Fibroblast of skin of left quadriceps (primary cell): ENCODE measurements at regions not wholly inside any gene's neighbourhood (a gene's known extent, or its start where the extent isn't known, plus 50 kb on each side); places are given as distances from the start of the nearest gene placed in this dataset.

ENCODE experiments used
- DNase-seq, 2 experiments: peaks; one replicate each; pipeline ENCODE4 v3.0.0-alpha.2; 2013; ENCODE audit warnings: low read depth in 2 of 2

DNA sequence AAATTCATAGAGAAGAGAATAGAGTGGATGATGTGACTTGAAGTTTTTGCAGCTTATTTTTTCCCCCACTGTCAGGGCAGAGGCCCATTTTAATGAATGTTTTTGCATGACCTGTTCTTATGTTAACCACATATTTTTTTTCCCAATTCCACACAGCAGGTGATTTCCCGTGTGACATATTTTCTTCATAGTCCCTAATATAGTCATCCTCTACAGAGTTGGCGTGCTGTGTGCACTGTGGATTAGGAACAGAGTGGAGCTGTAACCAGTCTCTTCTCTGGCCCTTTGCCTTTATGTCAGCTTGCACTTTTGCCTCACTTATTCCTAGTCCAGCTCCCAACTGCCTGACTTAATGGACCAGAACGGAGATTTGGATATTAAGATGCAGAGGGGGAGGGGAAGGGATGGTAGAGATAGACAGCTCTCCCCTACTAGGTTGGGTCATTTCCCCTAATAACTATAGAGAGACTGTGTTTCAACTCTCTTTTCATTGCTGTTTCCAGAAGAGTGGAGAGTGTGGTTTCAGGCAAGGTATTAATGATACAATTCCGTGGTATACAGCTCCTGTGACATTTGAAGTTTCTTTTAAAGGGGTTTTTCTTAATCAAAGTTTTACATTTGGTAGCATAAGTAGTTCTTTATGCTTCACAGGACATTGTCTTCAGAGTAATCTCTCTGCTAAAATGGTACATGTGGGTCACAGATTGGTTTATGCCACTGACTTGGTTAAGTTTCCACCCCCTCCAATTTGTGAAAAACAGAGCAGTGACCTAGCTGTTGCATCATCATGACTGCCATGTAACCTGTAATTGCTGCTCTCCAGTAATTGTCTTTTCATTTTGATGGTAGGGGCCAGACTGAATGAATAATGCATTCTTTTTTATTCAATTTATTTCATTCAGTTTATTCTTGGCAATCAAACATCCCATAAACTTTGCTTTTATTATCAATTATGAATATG is 161.3 kb downstream of the HAUS1 start:
- DNase-seq, result no peak

DNA sequence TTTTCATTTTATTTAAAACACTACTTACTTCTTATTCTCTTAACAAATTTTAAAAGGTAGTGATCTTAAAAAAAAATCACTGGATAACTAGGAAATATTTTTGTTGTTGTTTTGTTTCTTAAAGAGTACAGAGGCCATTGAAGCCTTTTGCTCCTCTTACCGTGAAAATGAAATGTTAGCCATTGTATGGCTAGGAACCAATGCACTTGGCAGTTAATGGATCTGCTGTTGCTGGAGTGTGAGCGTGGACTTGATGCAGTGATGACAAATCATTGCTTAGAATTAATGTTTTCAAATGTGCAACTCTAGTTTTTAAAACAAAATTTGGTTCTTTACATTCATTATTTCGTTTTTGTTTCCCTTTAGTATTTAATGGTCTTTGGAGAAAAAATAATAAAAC is 162.3 kb downstream of the HAUS1 start:
- no peak for DNase-seq

- DNase-seq, result no peak
Measured at GRCh38 chr18:46268671-46269070, 164.5 kb downstream of the HAUS1 start.

GRCh38 chr18:46269275-46269674 is 165.1 kb downstream of the HAUS1 start:
- DNase-seq, result no peak

- no peak for DNase-seq
Measured at GRCh38 chr18:46271488-46271887, 167.3 kb downstream of the HAUS1 start.

DNA sequence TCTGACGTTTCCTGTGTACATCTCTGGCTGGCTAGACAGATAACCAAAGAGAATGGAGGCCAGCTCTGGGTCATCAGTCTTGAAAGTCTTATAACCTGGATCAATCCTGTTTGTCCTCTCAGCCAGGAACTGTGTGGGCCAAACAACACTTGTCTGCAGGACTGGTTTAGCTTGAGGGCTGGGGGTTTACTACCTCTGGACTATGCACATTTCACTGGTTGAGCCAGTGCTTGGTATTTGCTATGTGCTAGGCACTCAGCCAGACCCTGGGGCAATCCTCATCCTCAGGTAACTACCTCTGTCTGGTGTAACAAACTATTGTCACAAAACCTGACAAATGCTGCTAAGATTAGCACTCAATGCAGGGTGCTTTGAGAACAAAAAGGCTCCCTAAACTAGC is 169.7 kb downstream of the HAUS1 start:
- no peak for DNase-seq

DNA sequence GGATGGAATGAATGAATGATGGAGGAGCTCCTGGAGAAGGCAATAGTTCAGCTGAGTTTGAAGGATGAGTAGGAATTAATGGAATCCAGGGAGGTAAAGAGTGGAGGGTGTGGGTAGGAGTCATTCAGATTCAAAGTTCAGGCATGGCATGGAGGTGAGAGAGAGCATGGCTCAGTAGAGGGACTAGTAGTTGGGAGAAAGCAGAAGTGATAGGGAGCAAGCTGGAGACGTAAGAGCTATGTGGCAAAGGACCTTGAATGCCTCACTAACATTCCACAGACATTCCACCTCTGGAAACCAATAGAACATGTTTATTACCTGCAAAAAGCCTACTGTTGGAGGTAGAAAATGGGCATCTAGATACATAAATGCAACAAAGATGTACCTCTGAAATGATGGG is 170.1 kb downstream of the HAUS1 start:
- no peak for DNase-seq

DNA sequence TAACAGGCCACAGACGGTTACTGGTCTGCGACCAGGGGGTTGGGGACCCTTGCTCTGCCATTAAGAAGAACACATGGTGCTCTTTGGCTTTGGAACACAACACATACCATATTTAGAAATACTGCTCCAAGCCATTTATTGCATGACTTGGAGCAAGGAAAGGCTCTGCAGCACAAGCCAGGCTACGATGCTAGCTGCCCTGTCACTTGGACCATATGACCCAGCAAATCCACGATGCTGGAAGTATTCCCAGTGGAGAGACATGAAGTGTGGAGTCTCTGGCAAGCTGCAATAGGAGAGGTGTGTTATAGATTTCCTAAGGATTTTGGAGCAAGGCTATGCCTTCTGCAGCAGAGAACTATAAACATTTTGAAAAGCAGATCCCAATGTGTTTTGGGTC is 171.2 kb downstream of the HAUS1 start:
- no peak for DNase-seq

DNA sequence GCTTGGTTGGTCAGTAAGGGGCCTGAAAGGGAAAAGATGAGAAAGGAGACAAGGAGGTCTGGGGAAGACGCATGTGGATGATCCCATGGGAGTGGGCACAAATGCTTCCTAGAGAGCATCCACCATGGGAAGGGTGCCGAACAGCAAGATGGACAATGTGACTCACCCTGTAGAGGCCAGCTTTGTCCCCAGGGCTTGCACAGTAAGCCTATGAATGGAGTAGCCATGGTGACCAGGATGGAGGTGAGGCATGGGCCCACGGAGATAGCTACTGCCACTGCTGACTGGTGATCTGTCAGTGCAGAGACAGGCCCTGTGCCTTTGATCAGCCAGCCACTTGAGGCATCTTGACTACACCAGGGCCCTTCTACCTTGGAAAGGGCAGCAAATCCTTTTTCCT is 172.6 kb downstream of the HAUS1 start:
- no peak for DNase-seq

DNA sequence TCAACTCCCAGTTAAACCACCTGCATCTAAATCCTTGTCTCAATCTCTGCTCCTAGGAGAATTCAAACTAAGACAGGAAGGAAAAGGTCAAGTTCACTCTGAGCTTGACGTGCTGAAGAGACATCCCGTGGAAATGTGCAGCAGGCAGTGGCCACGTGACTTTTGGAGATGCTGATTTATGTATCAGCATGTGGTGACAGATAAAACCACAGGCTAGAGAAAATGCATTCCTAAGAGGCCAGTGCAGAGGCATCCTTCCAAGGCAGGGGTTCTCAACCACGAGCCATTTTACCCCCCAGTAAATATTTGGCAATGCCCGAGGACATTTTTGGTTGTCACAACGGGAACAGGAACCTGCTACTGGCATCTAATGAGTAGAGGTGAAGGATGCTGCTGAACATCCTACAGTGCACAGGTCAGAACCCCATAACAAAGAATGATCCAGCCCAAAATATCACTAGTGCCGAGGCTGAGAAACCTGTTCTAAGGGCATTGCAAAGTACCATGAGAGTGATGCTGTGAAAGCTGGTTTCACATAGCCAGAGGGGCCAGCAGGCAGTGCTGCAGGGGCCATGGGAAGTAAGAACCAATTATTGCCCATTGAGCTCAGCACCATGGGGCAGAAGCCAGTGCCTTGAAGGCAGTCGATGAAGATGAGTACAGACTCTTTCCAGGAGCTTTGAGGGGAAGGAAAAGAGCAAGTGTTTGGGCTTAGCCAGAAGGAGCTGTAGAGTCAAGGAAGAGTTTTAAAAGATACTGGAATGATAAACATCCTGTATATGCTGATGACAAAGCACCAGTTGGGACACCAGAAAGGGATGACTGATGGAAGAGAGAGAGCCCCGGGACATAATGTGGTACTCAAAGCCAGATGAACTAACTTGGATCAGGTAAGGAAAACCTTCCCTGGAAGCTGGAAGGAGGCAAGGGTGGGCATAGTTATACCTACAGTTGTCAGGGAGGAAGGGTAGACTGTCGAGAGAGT is 174.6 kb downstream of the HAUS1 start:
- DNase-seq, result peak; percentile 49 to 50

GRCh38 chr18:46279673-46280072 is 175.5 kb downstream of the HAUS1 start:
- DNase-seq, result no peak

GRCh38 chr18:46281185-46282176 is 177.3 kb downstream of the HAUS1 start:
- DNase-seq, result peak; percentile 40 to 46

GRCh38 chr18:46282177-46282570 is 178.0 kb downstream of the HAUS1 start:
- DNase-seq, result no peak

DNA sequence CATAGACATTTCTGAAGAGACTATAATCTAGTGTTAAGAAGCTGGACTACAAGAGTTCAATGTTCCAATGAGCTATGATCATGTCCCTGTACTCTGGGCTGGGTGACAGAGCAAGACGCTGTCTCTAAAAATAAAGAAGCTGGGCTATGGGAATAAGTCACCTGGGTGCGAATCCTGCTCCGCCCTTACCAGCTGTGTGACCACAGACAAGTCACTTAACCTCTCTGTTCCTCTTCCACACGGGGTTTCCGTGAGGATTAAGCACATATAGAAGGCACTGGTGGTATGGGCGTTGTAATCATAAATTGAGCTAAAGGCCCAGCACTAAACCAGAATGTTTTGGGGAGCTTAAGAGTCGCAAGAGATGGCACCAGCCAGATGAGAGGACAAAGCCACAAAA is 178.5 kb downstream of the HAUS1 start:
- no peak for DNase-seq

- no peak for DNase-seq
Measured at GRCh38 chr18:46283268-46283667, 179.1 kb downstream of the HAUS1 start.

- DNase-seq, result no peak
Measured at GRCh38 chr18:46283895-46284295, 179.7 kb downstream of the HAUS1 start.

- no peak for DNase-seq
Measured at GRCh38 chr18:46289463-46289862, 185.3 kb downstream of the HAUS1 start.

- DNase-seq, result no peak
Measured at GRCh38 chr18:46289931-46290330, 185.7 kb downstream of the HAUS1 start.

GRCh38 chr18:46290440-46291020 is 186.3 kb downstream of the HAUS1 start:
- DNase-seq, result no peak

DNA sequence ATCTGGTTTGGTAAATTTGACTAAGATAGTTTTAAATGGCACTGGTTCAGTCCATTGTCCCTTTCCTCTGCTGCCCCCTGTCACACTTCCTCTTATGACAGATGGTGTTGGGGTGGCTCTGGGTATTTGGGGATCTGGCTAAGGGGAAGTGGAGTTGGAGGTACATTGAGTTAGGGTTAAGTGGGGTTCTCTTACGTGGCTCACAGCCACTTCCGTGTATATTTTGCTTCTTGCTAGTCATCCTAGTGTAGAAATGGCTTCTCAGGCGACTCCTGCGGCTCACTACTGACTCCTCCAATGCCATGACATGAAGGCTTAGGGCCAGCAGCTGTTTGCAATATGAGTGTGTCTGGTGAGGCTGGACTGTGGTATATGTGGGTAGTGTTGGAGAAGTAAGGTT is 187.0 kb downstream of the HAUS1 start:
- no peak for DNase-seq

GRCh38 chr18:46293742-46294181 is 189.6 kb downstream of the HAUS1 start:
- DNase-seq, result no peak
